ENCODE measurements at regions not wholly inside any gene's neighbourhood (a gene's known extent, or its start where the extent isn't known, plus 50 kb on each side); places are given as distances from the start of the nearest gene placed in this dataset.

- DNase-seq (ENCODE audit: low spot score): no peak
Observed at GRCh38 chr6:41489120-41489851, 56.9 kb upstream of the FOXP4 start.

GRCh38 chr6:41492261-41492891 is 53.8 kb upstream of the FOXP4 start:
- TF ChIP-seq CTCF (IDR thresholded peaks at IDR 0.05): no peak
- Histone ChIP-seq H3K4me3 (no peak overlapping the region), H3K27ac (no peak overlapping the region)
- DNase-seq (ENCODE audit: low spot score): no peak

More at GRCh38 chr6:41489120-41489851, 56.9 kb upstream of the FOXP4 start:
- TF ChIP-seq CTCF (IDR thresholded peaks at IDR 0.05): no peak
- Histone ChIP-seq H3K4me3 (no peak overlapping the region), H3K27ac (no peak overlapping the region)

- H3K4me3 ChIP-seq: no peak overlapping the region
- no peak overlapping the region for H3K27ac ChIP-seq
- TF ChIP-seq CTCF (IDR thresholded peaks at IDR 0.05): no peak
Observed at GRCh38 chr6:41494212-41495110, 51.7 kb upstream of the FOXP4 start.

More at GRCh38 chr6:41494212-41495110, 51.7 kb upstream of the FOXP4 start:
- no peak for DNase-seq (ENCODE audit: low spot score)

Data from coronary artery (tissue), 2 donors.